ENCODE measurements at regions not wholly inside any gene's neighbourhood (a gene's known extent, or its start where the extent isn't known, plus 50 kb on each side); places are given as distances from the start of the nearest gene placed in this dataset.

DNA sequence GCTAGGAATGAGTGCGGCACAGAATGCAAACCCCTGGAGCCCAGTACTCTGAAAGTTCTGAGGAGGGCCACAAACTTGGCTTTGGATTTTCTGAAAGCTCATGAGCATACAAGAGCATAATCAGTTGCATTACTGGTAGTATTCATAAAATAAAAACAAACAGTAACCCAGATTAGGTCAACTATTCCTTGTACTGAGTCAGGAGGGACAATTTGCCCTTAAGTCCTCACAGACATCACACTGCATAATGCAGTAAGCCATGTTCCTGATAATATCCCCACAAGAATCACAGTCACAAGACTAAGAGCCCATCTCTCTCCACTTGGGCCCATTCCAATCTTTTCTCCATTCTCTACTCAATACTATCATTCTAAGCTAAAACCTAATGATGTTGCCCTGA is 126.9 kb upstream of the NEIL3 start:
- Histone ChIP-seq H3K4me3 (ENCODE audit: low read length) (no peak overlapping the region), H3K4me2 (ENCODE audit: low read length) (no peak overlapping the region), H3K27ac (ENCODE audit: low read depth, low read length) (no peak overlapping the region), H3K4me1 (ENCODE audit: control insufficient read depth, low read length) (no peaks in the 10 kb centered on the region), H3K9me2 (replicated peaks; ENCODE audit: control insufficient read depth, low read length) (no peaks in the 10 kb centered on the region), H3K9me3 (ENCODE audit: control insufficient read depth, insufficient read depth, low read length) (no peaks in the 10 kb centered on the region), H3K79me2 (ENCODE audit: control insufficient read depth, low read length) (no peaks in the 10 kb centered on the region), H3K27me3 (ENCODE audit: control insufficient read depth, low read length) (no peaks in the 10 kb centered on the region), H3K36me3 (ENCODE audit: control insufficient read depth, low read length) (no peaks in the 10 kb centered on the region), H4K20me1 (ENCODE audit: control insufficient read depth, insufficient read depth, low read depth, low read length) (no peaks in the 10 kb centered on the region), H3F3A (ENCODE audit: control insufficient read depth, insufficient read depth) (no peaks in the 10 kb centered on the region)
- TF ChIP-seq EZH2phosphoT487 (IDR thresholded peaks at IDR 0.05; ENCODE audit: borderline replicate concordance, low read length) = no peak
- TF ChIP-seq, protein P1, sequence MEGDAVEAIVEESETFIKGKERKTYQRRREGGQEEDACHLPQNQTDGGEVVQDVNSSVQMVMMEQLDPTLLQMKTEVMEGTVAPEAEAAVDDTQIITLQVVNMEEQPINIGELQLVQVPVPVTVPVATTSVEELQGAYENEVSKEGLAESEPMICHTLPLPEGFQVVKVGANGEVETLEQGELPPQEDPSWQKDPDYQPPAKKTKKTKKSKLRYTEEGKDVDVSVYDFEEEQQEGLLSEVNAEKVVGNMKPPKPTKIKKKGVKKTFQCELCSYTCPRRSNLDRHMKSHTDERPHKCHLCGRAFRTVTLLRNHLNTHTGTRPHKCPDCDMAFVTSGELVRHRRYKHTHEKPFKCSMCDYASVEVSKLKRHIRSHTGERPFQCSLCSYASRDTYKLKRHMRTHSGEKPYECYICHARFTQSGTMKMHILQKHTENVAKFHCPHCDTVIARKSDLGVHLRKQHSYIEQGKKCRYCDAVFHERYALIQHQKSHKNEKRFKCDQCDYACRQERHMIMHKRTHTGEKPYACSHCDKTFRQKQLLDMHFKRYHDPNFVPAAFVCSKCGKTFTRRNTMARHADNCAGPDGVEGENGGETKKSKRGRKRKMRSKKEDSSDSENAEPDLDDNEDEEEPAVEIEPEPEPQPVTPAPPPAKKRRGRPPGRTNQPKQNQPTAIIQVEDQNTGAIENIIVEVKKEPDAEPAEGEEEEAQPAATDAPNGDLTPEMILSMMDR (IDR thresholded peaks at IDR 0.05; ENCODE audit: low read depth, low read length, poor library complexity, severe bottlenecking) = no peak

DNA sequence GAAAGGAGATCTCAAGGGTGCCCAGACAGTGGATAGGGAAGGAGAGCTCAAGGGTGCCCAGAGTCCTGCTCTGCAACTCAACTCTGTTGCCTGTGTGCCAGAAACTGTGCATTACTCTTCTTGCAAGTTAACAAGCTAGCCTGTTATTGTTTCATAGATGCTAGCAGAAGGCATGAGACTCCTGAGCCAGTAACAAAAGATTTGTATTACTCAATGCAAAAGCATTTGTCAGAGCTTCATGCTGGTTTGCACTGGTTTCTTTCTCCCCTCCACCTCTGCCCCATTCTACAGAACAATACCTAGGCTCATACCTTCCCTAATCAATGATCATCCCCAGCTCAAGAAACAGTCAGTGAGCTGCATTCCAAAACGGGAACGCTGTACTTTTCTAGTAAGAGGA is 124.5 kb upstream of the NEIL3 start:
- no peaks in the 10 kb centered on the region for H3K9me3 ChIP-seq (ENCODE audit: control insufficient read depth, insufficient read depth, low read length)
- H3K9me2 ChIP-seq (replicated peaks; ENCODE audit: control insufficient read depth, low read length) = no peaks in the 10 kb centered on the region
- no peaks in the 10 kb centered on the region for H3K27me3 ChIP-seq (ENCODE audit: control insufficient read depth, low read length)
- H3K27ac ChIP-seq (ENCODE audit: low read depth, low read length) = no peak overlapping the region
- TF ChIP-seq, protein P1 (IDR thresholded peaks at IDR 0.05; ENCODE audit: low read depth, low read length, poor library complexity, severe bottlenecking) = no peak
- no peak for TF ChIP-seq EZH2phosphoT487 (IDR thresholded peaks at IDR 0.05; ENCODE audit: borderline replicate concordance, low read length)
- H3K4me2 ChIP-seq (ENCODE audit: low read length) = no peak overlapping the region
- H4K20me1 ChIP-seq (ENCODE audit: control insufficient read depth, insufficient read depth, low read depth, low read length) = no peaks in the 10 kb centered on the region
- no peaks in the 10 kb centered on the region for H3K36me3 ChIP-seq (ENCODE audit: control insufficient read depth, low read length)
- no peaks in the 10 kb centered on the region for H3F3A ChIP-seq (ENCODE audit: control insufficient read depth, insufficient read depth)
- no peaks in the 10 kb centered on the region for H3K4me1 ChIP-seq (ENCODE audit: control insufficient read depth, low read length)
- H3K4me3 ChIP-seq (ENCODE audit: low read length) = no peak overlapping the region
- no peaks in the 10 kb centered on the region for H3K79me2 ChIP-seq (ENCODE audit: control insufficient read depth, low read length)

DNA sequence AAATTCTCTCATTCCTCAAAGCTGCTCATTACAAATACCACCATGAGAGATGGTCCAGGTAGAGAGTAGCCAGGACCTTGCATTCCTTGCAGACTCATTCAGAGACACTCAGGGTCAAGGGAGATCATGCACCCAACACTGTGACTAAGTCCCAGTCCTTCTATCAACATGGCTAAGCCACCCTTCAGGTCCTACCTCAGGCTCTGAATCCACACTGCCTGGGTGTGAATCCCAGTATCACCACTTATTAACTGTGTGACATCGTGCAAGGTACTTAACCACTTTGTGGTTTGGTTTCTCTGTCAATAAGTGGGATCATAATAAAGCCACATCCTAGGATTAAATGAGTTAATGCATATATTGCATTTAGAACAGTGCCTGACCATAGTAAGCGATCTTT is 124.1 kb upstream of the NEIL3 start:
- Histone ChIP-seq H3K36me3 (ENCODE audit: control insufficient read depth, low read length) (no peaks in the 10 kb centered on the region), H3K27me3 (ENCODE audit: control insufficient read depth, low read length) (no peaks in the 10 kb centered on the region)

More for the DNA sequence above, 124.1 kb upstream of the NEIL3 start:
- Histone ChIP-seq H3K4me2 (ENCODE audit: low read length) (no peak overlapping the region), H3F3A (ENCODE audit: control insufficient read depth, insufficient read depth) (no peaks in the 10 kb centered on the region), H3K9me3 (ENCODE audit: control insufficient read depth, insufficient read depth, low read length) (no peaks in the 10 kb centered on the region), H3K4me1 (ENCODE audit: control insufficient read depth, low read length) (no peaks in the 10 kb centered on the region), H3K27ac (ENCODE audit: low read depth, low read length) (no peak overlapping the region), H3K79me2 (ENCODE audit: control insufficient read depth, low read length) (no peaks in the 10 kb centered on the region), H3K4me3 (ENCODE audit: low read length) (no peak overlapping the region), H4K20me1 (ENCODE audit: control insufficient read depth, insufficient read depth, low read depth, low read length) (no peaks in the 10 kb centered on the region), H3K9me2 (replicated peaks; ENCODE audit: control insufficient read depth, low read length) (no peaks in the 10 kb centered on the region)
- TF ChIP-seq, protein P1 (IDR thresholded peaks at IDR 0.05; ENCODE audit: low read depth, low read length, poor library complexity, severe bottlenecking) = no peak
